HFF-Myc (cell line): ENCODE measurements at regions not wholly inside any gene's neighbourhood (a gene's known extent, or its start where the extent isn't known, plus 50 kb on each side); places are given as distances from the start of the nearest gene placed in this dataset.

ENCODE experiments used
- DNase-seq: peaks from one replicate; pipeline ENCODE4 v3.0.0-alpha.2; 2011; ENCODE audit warnings: low read depth; ENCODE audit errors: extremely low read depth
- H3K4me3 ChIP-seq: replicated peaks from 2 replicates; pipeline ENCODE4 v1.5.1; 2011; ENCODE audit warnings: low read depth, mild to moderate bottlenecking, control low read depth, low read length
- TF ChIP-seq, protein P1 (sequence below): IDR thresholded peaks from 2 replicates; pipeline ENCODE4 v1.5.1; 2012; ENCODE audit warnings: mild to moderate bottlenecking, low read depth, low read length, control low read depth; ENCODE audit errors: missing control alignments

DNA sequence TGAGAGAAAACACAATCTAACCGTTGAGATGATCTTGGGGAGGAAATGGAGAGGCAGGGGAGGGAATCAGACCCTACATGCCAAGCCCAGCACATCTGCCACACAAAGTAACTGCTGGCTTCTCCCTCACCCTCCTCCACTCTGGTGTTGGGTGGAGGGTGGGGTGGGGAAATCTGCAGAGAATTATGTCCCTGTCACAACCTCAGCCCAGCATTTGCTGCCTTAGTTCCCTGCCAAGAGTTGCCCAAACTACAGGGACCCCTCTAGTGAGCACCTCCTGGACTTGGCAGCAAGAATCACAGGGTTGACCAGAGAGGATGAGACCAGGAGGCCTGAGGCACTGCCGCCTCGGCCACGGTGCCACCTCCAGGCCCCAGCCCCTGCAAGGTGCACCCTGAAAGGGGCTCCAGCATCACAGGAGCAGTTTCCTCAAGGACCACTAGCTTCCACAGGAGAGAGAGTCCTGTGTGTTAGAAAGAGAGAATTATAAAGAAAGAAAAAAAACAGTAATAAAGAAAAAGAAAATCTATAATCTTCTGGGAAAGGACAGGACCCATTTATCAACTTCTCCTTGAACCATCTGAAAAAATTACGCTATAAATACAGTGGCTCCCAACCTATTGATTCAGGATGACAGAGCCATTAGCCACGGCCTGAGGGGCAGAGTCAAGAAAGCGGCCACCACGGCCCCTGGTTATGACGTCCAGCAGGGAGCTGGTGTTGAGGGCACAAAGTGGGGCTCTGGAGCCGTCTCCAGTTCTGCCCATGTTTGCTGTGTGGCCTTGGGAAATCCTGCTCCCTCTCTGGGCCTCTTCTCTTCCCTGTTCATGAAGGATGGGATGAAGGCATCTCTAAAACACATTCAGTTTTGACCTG, 451.7 kb downstream of the MATN1 start:
- DNase-seq: no peak
- H3K4me3 ChIP-seq: no peak overlapping the region
- TF ChIP-seq, protein P1, sequence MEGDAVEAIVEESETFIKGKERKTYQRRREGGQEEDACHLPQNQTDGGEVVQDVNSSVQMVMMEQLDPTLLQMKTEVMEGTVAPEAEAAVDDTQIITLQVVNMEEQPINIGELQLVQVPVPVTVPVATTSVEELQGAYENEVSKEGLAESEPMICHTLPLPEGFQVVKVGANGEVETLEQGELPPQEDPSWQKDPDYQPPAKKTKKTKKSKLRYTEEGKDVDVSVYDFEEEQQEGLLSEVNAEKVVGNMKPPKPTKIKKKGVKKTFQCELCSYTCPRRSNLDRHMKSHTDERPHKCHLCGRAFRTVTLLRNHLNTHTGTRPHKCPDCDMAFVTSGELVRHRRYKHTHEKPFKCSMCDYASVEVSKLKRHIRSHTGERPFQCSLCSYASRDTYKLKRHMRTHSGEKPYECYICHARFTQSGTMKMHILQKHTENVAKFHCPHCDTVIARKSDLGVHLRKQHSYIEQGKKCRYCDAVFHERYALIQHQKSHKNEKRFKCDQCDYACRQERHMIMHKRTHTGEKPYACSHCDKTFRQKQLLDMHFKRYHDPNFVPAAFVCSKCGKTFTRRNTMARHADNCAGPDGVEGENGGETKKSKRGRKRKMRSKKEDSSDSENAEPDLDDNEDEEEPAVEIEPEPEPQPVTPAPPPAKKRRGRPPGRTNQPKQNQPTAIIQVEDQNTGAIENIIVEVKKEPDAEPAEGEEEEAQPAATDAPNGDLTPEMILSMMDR: no peak

DNA sequence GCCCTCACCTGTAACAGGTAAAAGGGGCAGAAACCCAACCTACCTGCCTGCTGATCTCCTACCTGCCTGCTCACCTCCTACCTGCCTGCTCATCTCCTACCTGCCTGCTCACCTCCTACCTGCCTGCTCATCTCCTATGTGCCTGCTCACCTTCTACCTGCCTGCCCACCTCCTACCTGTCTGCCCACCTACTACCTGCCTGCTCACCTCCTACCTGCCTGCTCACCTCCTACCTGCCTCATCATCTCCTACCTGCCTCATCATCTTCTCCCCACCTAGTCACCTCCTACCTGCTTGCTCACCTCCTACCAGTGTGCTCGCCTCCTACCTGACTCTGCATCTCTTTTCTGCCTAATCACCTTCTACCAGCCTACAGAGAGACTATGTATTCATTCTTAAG, 452.9 kb downstream of the MATN1 start:
- no peak overlapping the region for H3K4me3 ChIP-seq
- TF ChIP-seq, protein P1: no peak
- DNase-seq: no peak

DNA sequence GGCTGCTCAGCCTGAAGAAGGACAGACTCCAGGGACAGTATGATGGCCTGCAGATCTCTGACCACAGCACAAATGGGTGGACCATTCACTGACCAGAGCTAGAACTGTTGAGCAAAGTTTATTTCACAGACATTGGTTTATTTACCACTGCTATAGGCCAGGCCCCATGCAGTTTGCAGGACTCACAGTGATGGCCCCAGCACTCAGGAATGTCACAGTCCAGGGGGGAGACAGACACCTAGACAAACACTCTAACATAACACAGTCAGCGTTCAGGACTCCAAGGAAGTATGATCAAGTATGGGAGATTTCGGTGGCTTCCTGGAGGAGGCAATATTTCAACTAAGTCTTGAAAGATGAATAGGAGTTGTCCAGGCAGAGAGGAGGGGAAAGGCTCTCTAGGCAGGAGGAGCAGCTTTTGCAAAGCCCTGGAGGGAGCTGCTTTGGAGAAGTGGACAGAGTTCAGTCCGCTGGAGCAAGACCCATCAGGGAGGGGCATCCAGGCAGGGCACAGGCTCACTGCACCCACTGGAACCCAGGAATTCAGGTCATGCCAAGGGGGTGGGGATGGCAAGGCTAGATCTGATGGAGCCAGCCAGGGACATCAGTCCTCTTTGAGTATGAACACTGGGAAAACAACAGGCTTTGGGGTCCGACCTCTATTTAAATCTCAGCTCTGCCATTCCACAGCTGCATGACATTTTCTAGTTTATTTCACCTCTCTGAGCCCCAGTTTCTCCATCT, 454.3 kb downstream of the MATN1 start:
- TF ChIP-seq, protein P1: no peak
- DNase-seq: no peak
- no peak overlapping the region for H3K4me3 ChIP-seq

DNA sequence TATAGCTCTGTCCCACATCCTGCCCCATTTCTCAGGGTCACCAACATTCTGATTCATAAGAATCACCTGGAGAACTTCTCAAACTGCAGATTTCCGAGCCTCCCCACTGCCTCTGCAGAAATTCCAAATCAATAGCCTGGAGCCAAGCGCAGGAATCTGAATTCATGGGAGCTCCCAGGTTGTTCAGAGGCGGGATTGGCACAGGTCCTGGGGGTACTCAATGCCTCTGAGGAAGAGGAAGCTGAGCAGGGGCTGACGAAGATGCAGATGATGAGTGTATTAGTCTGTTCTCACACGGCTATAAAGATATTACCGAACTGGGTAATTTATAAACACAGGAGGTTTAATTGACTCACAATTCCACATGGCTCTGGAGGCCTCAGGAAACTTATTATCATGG, 455.5 kb downstream of the MATN1 start:
- DNase-seq: no peak
- H3K4me3 ChIP-seq: no peak overlapping the region
- TF ChIP-seq, protein P1: no peak

DNA sequence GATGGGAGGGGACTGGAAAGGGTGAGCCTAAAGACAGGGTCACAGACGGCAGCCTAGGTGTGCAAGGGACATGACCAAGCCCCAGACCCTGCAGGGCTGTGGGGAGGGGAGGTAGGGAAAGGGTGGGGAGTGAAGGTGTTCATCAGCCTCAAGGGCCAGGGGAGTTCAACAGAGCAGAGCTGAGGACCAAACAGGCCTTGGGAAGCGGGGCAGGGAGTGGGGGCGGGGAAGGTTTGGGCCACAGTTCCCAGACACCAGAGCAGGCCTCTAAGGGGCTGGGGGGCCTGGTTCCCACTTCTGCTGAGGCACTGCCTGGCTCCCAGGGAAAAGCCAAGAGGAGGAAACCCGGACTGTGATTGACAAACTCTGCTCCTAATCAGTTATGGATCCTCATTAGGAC, 456.3 kb downstream of the MATN1 start:
- H3K4me3 ChIP-seq: no peak overlapping the region
- DNase-seq: no peak
- TF ChIP-seq, protein P1: no peak

DNA sequence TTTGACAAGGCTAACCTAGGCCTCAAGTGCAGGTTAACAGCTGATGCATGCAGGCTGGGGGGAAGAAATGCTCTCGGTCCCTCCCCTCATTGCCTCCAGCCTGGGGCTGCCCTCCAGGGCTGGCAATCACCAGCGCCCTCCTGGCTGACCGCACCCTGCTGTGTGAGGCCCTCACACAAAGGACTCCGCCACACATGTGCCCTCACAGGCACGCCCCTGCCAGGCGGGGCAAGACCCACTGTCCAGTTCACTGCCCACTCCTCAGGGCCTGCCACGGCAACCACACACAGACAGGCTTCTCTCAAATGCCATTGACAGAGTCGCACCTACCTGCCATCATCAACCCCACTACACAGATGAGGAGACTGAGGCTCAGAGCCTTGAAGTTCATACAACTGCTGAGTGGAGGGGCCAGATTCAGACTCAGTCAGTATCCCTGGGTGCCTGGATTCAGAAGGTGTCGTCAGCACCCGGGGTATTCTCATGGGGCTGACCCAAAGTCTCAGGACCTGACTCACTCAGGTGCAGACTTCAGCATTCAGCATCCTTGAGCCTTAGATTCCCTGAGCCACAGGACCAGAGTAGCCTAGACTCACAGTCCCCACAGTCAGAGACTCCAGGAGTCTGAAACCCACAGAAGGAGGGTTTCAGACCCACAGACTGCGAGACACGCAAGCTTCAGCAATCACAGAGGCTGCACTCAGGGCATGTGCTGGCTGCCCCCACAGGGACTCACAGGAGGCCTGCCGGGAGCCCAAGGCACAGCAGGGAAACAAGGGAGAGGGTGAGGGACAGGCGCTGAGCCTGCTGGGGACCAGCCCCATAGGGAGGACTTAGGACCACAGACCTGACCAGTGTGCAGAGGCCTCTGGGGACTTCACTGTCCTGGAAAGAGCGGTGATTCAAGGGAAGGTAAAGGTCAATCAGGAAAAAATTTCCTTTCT, 458.0 kb downstream of the MATN1 start:
- TF ChIP-seq, protein P1: no peak
- no peak for DNase-seq
- no peak overlapping the region for H3K4me3 ChIP-seq
